Effector CD4-positive, alpha-beta T cell (primary cell): ENCODE measurements at regions not wholly inside any gene's neighbourhood (a gene's known extent, or its start where the extent isn't known, plus 50 kb on each side); places are given as distances from the start of the nearest gene placed in this dataset.

Experiments used
- DNase-seq: peaks from one replicate; pipeline ENCODE4 v3.0.0-alpha.2; 2020

- no peak for DNase-seq
These were observed 248.9 kb upstream of the SLC24A2 start for GRCh38 chr9:20037699-20038098.

GRCh38 chr9:20033511-20033910, 244.7 kb upstream of the SLC24A2 start:
- no peak for DNase-seq

GRCh38 chr9:20032413-20033006, 243.7 kb upstream of the SLC24A2 start:
- DNase-seq, result no peak

GRCh38 chr9:20031836-20032235, 243.0 kb upstream of the SLC24A2 start:
- no peak for DNase-seq

- no peak for DNase-seq
These were observed 241.8 kb upstream of the SLC24A2 start for GRCh38 chr9:20030671-20031070.

GRCh38 chr9:20030221-20030620, 241.4 kb upstream of the SLC24A2 start:
- no peak for DNase-seq

GRCh38 chr9:20028849-20029231, 240.0 kb upstream of the SLC24A2 start:
- DNase-seq, result no peak

GRCh38 chr9:20028192-20028848, 239.5 kb upstream of the SLC24A2 start:
- DNase-seq, result no peak

- DNase-seq, result no peak
These were observed 235.2 kb upstream of the SLC24A2 start for GRCh38 chr9:20023961-20024571.

GRCh38 chr9:20023210-20023905, 234.5 kb upstream of the SLC24A2 start:
- DNase-seq, result no peak

- no peak for DNase-seq
These were observed 233.6 kb upstream of the SLC24A2 start for GRCh38 chr9:20022410-20022809.

GRCh38 chr9:20016611-20017010, 227.8 kb upstream of the SLC24A2 start:
- DNase-seq, result no peak

GRCh38 chr9:20015427-20015931, 226.6 kb upstream of the SLC24A2 start:
- DNase-seq, result no peak

GRCh38 chr9:20014168-20014567, 225.3 kb upstream of the SLC24A2 start:
- DNase-seq, result no peak

- no peak for DNase-seq
These were observed 223.4 kb upstream of the SLC24A2 start for GRCh38 chr9:20012232-20012631.

GRCh38 chr9:20009606-20010005, 220.8 kb upstream of the SLC24A2 start:
- no peak for DNase-seq

GRCh38 chr9:20002011-20002410, 213.2 kb upstream of the SLC24A2 start:
- DNase-seq, result no peak

GRCh38 chr9:20001058-20001457, 212.2 kb upstream of the SLC24A2 start:
- DNase-seq, result no peak

- no peak for DNase-seq
These were observed 210.7 kb upstream of the SLC24A2 start for GRCh38 chr9:19999491-20000057.

GRCh38 chr9:19998823-19999455, 210.1 kb upstream of the SLC24A2 start:
- no peak for DNase-seq

GRCh38 chr9:19998153-19998552, 209.3 kb upstream of the SLC24A2 start:
- DNase-seq, result no peak

- DNase-seq, result no peak
These were observed 206.8 kb upstream of the SLC24A2 start for GRCh38 chr9:19995619-19996018.

- no peak for DNase-seq
These were observed 205.5 kb upstream of the SLC24A2 start for GRCh38 chr9:19994296-19994695.
